ENCODE measurements at regions not wholly inside any gene's neighbourhood (a gene's known extent, or its start where the extent isn't known, plus 50 kb on each side); places are given as distances from the start of the nearest gene placed in this dataset.

- TF ChIP-seq, protein P1, sequence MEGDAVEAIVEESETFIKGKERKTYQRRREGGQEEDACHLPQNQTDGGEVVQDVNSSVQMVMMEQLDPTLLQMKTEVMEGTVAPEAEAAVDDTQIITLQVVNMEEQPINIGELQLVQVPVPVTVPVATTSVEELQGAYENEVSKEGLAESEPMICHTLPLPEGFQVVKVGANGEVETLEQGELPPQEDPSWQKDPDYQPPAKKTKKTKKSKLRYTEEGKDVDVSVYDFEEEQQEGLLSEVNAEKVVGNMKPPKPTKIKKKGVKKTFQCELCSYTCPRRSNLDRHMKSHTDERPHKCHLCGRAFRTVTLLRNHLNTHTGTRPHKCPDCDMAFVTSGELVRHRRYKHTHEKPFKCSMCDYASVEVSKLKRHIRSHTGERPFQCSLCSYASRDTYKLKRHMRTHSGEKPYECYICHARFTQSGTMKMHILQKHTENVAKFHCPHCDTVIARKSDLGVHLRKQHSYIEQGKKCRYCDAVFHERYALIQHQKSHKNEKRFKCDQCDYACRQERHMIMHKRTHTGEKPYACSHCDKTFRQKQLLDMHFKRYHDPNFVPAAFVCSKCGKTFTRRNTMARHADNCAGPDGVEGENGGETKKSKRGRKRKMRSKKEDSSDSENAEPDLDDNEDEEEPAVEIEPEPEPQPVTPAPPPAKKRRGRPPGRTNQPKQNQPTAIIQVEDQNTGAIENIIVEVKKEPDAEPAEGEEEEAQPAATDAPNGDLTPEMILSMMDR (IDR thresholded peaks at IDR 0.05; ENCODE audit: control insufficient read depth, insufficient read depth, low read depth, low read length, missing control alignments) = no peak
Observed at GRCh38 chr3:109608574-109608973, 271.2 kb upstream of the DPPA4 start.

GRCh38 chr3:109618766-109619378, 281.5 kb upstream of the DPPA4 start:
- H3K4me3 ChIP-seq (ENCODE audit: control insufficient read depth, low read depth, low read length) = no peak overlapping the region
- TF ChIP-seq, protein P1 (IDR thresholded peaks at IDR 0.05; ENCODE audit: control insufficient read depth, insufficient read depth, low read depth, low read length, missing control alignments) = no peak
- no peak for DNase-seq (ENCODE audit: low read depth)

More at GRCh38 chr3:109608574-109608973, 271.2 kb upstream of the DPPA4 start:
- DNase-seq (ENCODE audit: low read depth) = no peak
- no peak overlapping the region for H3K4me3 ChIP-seq (ENCODE audit: control insufficient read depth, low read depth, low read length)

GRCh38 chr3:109631897-109632296, 294.6 kb upstream of the DPPA4 start:
- TF ChIP-seq, protein P1 (IDR thresholded peaks at IDR 0.05; ENCODE audit: control insufficient read depth, insufficient read depth, low read depth, low read length, missing control alignments) = no peak
- no peak overlapping the region for H3K4me3 ChIP-seq (ENCODE audit: control insufficient read depth, low read depth, low read length)
- DNase-seq (ENCODE audit: low read depth) = no peak

DNA sequence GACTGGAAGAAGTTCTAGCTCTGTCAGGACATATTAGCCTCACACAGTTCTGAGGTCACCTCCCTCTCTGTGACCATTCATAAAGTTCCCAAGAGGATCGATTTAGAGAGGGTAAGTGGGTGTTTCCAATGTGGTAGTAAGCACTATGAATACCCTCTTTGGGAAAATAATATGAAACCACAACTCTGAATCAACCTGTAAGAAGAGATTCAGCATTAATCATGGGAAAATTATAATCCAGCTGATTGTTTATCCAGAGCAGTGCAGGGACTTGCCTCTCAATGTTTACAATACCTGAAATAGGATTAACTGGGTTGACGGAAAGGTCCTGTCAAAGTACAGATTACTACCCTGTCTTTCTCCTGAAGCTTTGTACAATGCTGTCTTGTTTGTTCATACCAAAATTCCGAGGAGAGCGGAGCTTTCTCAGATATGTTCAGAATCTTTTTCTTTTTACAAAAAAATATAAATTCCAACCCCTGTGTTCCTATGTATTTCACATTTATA, 302.9 kb upstream of the DPPA4 start:
- TF ChIP-seq, protein P1 (IDR thresholded peaks at IDR 0.05; ENCODE audit: control insufficient read depth, insufficient read depth, low read depth, low read length, missing control alignments) = no peak
- H3K4me3 ChIP-seq (ENCODE audit: control insufficient read depth, low read depth, low read length) = no peak overlapping the region
- no peak for DNase-seq (ENCODE audit: low read depth)

- TF ChIP-seq, protein P1 (IDR thresholded peaks at IDR 0.05; ENCODE audit: control insufficient read depth, insufficient read depth, low read depth, low read length, missing control alignments) = no peak
- DNase-seq (ENCODE audit: low read depth) = no peak
- H3K4me3 ChIP-seq (ENCODE audit: control insufficient read depth, low read depth, low read length) = no peak overlapping the region
Observed at GRCh38 chr3:109642025-109642424, 304.7 kb upstream of the DPPA4 start.

- TF ChIP-seq, protein P1 (IDR thresholded peaks at IDR 0.05; ENCODE audit: control insufficient read depth, insufficient read depth, low read depth, low read length, missing control alignments) = no peak
Observed at GRCh38 chr3:109643590-109643989, 306.2 kb upstream of the DPPA4 start.

More at GRCh38 chr3:109643590-109643989, 306.2 kb upstream of the DPPA4 start:
- DNase-seq (ENCODE audit: low read depth) = no peak
- no peak overlapping the region for H3K4me3 ChIP-seq (ENCODE audit: control insufficient read depth, low read depth, low read length)
